ENCODE measurements at regions not wholly inside any gene's neighbourhood (a gene's known extent, or its start where the extent isn't known, plus 50 kb on each side); places are given as distances from the start of the nearest gene placed in this dataset.

DNA sequence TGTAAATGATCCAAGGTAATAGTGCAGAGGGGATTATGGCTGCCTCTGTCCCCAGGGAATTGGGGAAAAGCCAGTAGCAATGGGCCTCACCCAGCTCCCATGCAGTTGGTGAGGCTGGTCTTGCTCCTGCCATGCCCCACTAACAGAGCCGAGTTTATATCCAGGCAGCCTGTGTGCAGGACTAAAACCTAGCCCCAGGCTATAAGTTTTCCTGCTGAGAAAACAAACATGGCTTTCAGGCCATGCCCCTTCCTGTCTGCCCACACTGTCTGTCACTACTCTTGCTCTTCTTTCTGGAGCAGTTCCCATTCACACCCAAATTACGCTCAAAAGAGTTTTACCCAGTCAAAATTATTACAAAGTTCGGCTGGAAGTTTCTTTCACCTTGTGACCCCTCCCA is 73.5 kb upstream of the SPATA16 start:
- TF ChIP-seq, protein P1, sequence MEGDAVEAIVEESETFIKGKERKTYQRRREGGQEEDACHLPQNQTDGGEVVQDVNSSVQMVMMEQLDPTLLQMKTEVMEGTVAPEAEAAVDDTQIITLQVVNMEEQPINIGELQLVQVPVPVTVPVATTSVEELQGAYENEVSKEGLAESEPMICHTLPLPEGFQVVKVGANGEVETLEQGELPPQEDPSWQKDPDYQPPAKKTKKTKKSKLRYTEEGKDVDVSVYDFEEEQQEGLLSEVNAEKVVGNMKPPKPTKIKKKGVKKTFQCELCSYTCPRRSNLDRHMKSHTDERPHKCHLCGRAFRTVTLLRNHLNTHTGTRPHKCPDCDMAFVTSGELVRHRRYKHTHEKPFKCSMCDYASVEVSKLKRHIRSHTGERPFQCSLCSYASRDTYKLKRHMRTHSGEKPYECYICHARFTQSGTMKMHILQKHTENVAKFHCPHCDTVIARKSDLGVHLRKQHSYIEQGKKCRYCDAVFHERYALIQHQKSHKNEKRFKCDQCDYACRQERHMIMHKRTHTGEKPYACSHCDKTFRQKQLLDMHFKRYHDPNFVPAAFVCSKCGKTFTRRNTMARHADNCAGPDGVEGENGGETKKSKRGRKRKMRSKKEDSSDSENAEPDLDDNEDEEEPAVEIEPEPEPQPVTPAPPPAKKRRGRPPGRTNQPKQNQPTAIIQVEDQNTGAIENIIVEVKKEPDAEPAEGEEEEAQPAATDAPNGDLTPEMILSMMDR (conservative IDR thresholded peaks at IDR 0.05), result no peak
- no peak for TF ChIP-seq EZH2 (IDR thresholded peaks at IDR 0.05; ENCODE audit: low read depth)
